ENCODE measurements at regions not wholly inside any gene's neighbourhood (a gene's known extent, or its start where the extent isn't known, plus 50 kb on each side); places are given as distances from the start of the nearest gene placed in this dataset.

DNA sequence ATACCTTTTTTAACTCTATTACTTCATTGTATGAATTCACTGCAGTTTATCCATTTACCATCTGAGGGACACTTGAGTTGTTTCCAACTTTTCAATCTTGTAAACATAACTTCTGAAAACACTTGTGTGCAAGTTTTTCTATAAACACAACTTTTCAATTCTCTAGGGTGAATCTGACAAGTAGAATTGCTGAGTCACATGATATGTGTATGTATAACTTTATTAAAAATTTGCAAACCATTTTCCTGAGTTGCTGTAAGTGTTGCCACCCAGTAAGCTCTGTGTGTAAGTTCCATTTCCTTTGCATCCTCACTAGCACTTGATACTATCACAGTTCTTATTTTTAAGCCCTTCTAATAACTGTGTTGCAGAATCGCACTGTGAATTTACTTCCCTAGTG is 1415.6 kb upstream of the ATXN8OS start:
- CTCF ChIA-PET = no interaction called here
- H3K9me3 ChIP-seq (ENCODE audit: control insufficient read depth, insufficient read depth, low read depth, low read length) = no peaks in the 10 kb centered on the region

DNA sequence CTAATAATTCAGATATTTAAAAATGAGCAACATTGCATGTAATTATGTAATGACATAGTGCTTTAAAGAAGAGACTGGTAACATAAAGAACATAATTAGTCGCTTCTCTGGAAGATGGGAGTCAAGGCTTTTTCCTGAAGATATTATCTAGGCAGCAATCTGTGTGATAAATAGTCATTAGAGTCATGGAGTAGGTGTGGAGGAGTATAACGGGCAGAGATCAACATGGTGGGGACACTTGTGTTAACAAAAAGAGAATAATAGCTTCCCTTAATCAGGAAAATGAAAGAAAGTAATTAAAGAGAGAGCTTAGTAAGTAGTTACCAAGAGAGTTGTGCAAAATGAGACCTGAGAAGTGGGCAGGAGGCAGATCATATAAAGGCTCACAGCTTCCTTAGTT is 1417.1 kb upstream of the ATXN8OS start:
- TF ChIP-seq ZNF610 (tag by site-specific recombination; IDR thresholded peaks at IDR 0.05; ENCODE audit: borderline replicate concordance) (no peak), ZNF658 (tag by site-specific recombination; IDR thresholded peaks at IDR 0.05) (no peak), WT1 (tag by site-specific recombination; IDR thresholded peaks at IDR 0.05) (0 out of 2 replicates have a peak, but pooled peaks have one; percentile 14)
- CTCF ChIA-PET = no interaction called here
- Histone ChIP-seq H3K36me3 (ENCODE audit: control insufficient read depth in 2 of 2, insufficient read depth in 1 of 2, low read length in 2 of 2) (no peaks in the 10 kb centered on the region), H3K4me1 (ENCODE audit: control insufficient read depth, insufficient read depth, low read length) (no peaks in the 10 kb centered on the region), H3K27ac (ENCODE audit: extremely low read depth, low read depth, low read length) (no peak overlapping the region), H3K9me3 (ENCODE audit: control insufficient read depth, insufficient read depth, low read depth, low read length) (no peaks in the 10 kb centered on the region), H3K4me3 (ENCODE audit: low read depth, low read length) (no peak overlapping the region)
- POLR2A ChIA-PET = no interaction called here

More for the DNA sequence above, 1415.6 kb upstream of the ATXN8OS start:
- Histone ChIP-seq H3K27ac (ENCODE audit: extremely low read depth, low read depth, low read length) (no peak overlapping the region), H3K4me3 (ENCODE audit: low read depth, low read length) (no peak overlapping the region), H3K36me3 (ENCODE audit: control insufficient read depth in 2 of 2, insufficient read depth in 1 of 2, low read length in 2 of 2) (no peaks in the 10 kb centered on the region), H3K4me1 (ENCODE audit: control insufficient read depth, insufficient read depth, low read length) (no peaks in the 10 kb centered on the region)
- POLR2A ChIA-PET = no interaction called here
- TF ChIP-seq KLF10 (tag by site-specific recombination; IDR thresholded peaks at IDR 0.05) = no peak
- TF ChIP-seq ZNF221 (tag by site-specific recombination; IDR thresholded peaks at IDR 0.05; ENCODE audit: borderline replicate concordance) = no peak
- TF ChIP-seq, protein P1, sequence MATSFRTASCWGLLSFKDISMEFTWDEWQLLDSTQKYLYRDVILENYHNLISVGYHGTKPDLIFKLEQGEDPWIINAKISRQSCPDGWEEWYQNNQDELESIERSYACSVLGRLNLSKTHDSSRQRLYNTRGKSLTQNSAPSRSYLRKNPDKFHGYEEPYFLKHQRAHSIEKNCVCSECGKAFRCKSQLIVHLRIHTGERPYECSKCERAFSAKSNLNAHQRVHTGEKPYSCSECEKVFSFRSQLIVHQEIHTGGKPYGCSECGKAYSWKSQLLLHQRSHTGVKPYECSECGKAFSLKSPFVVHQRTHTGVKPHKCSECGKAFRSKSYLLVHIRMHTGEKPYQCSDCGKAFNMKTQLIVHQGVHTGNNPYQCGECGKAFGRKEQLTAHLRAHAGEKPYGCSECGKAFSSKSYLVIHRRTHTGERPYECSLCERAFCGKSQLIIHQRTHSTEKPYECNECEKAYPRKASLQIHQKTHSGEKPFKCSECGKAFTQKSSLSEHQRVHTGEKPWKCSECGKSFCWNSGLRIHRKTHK (tag by site-specific recombination; IDR thresholded peaks at IDR 0.05) = no peak
- TF ChIP-seq, protein P2, sequence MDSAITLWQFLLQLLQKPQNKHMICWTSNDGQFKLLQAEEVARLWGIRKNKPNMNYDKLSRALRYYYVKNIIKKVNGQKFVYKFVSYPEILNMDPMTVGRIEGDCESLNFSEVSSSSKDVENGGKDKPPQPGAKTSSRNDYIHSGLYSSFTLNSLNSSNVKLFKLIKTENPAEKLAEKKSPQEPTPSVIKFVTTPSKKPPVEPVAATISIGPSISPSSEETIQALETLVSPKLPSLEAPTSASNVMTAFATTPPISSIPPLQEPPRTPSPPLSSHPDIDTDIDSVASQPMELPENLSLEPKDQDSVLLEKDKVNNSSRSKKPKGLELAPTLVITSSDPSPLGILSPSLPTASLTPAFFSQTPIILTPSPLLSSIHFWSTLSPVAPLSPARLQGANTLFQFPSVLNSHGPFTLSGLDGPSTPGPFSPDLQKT (IDR thresholded peaks at IDR 0.05; ENCODE audit: borderline replicate concordance, low read depth, low read length) = no peak
- TF ChIP-seq, protein P3, sequence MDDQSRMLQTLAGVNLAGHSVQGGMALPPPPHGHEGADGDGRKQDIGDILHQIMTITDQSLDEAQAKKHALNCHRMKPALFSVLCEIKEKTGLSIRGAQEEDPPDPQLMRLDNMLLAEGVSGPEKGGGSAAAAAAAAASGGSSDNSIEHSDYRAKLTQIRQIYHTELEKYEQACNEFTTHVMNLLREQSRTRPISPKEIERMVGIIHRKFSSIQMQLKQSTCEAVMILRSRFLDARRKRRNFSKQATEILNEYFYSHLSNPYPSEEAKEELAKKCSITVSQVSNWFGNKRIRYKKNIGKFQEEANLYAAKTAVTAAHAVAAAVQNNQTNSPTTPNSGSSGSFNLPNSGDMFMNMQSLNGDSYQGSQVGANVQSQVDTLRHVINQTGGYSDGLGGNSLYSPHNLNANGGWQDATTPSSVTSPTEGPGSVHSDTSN (CRISPR knock-in tag; IDR thresholded peaks at IDR 0.05) = no peak
- TF ChIP-seq OSR2 (tag by site-specific recombination; IDR thresholded peaks at IDR 0.05) = no peak
- no peak for TF ChIP-seq ZNF2 (tag by site-specific recombination; IDR thresholded peaks at IDR 0.05)
- no peak for TF ChIP-seq ZNF16 (tag by site-specific recombination; IDR thresholded peaks at IDR 0.05; ENCODE audit: low read depth)
- TF ChIP-seq, protein P4, sequence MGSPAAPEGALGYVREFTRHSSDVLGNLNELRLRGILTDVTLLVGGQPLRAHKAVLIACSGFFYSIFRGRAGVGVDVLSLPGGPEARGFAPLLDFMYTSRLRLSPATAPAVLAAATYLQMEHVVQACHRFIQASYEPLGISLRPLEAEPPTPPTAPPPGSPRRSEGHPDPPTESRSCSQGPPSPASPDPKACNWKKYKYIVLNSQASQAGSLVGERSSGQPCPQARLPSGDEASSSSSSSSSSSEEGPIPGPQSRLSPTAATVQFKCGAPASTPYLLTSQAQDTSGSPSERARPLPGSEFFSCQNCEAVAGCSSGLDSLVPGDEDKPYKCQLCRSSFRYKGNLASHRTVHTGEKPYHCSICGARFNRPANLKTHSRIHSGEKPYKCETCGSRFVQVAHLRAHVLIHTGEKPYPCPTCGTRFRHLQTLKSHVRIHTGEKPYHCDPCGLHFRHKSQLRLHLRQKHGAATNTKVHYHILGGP (tag by site-specific recombination; IDR thresholded peaks at IDR 0.05) = no peak
- TF ChIP-seq ZNF558 (tag by site-specific recombination; IDR thresholded peaks at IDR 0.05) = no peak
- TF ChIP-seq, protein P5, sequence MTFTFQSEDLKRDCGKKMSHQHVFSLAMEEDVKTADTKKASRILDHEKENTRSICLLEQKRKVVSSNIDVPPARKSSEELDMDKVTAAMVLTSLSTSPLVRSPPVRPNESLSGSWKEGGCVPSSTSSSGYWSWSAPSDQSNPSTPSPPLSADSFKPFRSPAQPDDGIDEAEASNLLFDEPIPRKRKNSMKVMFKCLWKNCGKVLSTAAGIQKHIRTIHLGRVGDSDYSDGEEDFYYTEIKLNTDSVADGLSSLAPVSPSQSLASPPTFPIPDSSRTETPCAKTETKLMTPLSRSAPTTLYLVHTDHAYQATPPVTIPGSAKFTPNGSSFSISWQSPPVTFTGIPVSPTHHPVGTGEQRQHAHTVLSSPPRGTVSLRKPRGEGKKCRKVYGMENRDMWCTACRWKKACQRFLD (tag by site-specific recombination; IDR thresholded peaks at IDR 0.05) = no peak
- TF ChIP-seq ZNF791 (tag by site-specific recombination; IDR thresholded peaks at IDR 0.05) = no peak
- TF ChIP-seq, protein P6, sequence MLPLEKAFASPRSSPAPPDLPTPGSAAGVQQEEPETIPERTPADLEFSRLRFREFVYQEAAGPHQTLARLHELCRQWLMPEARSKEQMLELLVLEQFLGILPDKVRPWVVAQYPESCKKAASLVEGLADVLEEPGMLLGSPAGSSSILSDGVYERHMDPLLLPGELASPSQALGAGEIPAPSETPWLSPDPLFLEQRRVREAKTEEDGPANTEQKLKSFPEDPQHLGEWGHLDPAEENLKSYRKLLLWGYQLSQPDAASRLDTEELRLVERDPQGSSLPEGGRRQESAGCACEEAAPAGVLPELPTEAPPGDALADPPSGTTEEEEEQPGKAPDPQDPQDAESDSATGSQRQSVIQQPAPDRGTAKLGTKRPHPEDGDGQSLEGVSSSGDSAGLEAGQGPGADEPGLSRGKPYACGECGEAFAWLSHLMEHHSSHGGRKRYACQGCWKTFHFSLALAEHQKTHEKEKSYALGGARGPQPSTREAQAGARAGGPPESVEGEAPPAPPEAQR (tag by site-specific recombination; IDR thresholded peaks at IDR 0.05) = no peak
